ENCODE measurements at regions not wholly inside any gene's neighbourhood (a gene's known extent, or its start where the extent isn't known, plus 50 kb on each side); places are given as distances from the start of the nearest gene placed in this dataset.
"Not testable (repeated sequence)": the region's sequence is repeated elsewhere in the genome, so short reads cannot be mapped to it uniquely, and the experiment has no call there.

DNA sequence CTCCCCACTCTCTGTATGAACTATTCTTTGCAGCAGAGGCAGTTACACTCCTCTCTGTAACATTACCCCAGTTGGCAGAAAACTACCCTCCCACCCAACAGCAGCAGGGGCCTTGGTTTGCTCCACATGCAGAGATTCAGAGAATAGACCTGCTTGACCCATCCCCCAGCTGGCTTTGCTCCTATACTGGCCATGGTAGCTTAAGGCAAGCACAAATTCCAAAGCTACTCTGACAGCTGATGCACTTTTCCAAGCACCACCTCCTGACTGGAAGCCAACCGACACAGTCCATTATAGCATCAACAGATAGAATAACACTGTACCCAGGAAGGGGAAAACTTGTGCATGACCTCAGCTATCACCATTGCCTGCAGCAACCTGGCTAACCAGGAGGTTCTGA, 846.5 kb upstream of the NCAM2 start:
- Histone ChIP-seq H3K4me3 (ENCODE audit: low read length) (no peak overlapping the region), H3K27me3 (ENCODE audit: control insufficient read depth, insufficient read depth, low read length) (no peaks in the 10 kb centered on the region), H3K4me1 (ENCODE audit: control insufficient read depth, insufficient read depth, low read length) (no peaks in the 10 kb centered on the region), H3K27ac (ENCODE audit: low read length) (no peak overlapping the region), H3K36me3 (ENCODE audit: control insufficient read depth, insufficient read depth, low read length) (no peaks in the 10 kb centered on the region), H3K9me3 (ENCODE audit: control insufficient read depth, low read depth, low read length) (peaks cover 5% of the 10 kb centered on the region)
- no peak for DNase-seq
- WGBS (ENCODE audit: insufficient coverage, low lambda C conversion rate): no CpG with 5 or more reads among the region's 1 CpG

GRCh38 chr21:20163167-20163566, 835.0 kb upstream of the NCAM2 start:
- no peaks in the 10 kb centered on the region for H3K9me3 ChIP-seq (ENCODE audit: control insufficient read depth, low read depth, low read length)
- no peaks in the 10 kb centered on the region for H3K36me3 ChIP-seq (ENCODE audit: control insufficient read depth, insufficient read depth, low read length)
- no peaks in the 10 kb centered on the region for H3K4me1 ChIP-seq (ENCODE audit: control insufficient read depth, insufficient read depth, low read length)
- no peak overlapping the region for H3K27ac ChIP-seq (ENCODE audit: low read length)
- H3K4me3 ChIP-seq (ENCODE audit: low read length): no peak overlapping the region
- H3K27me3 ChIP-seq (ENCODE audit: control insufficient read depth, insufficient read depth, low read length): no peaks in the 10 kb centered on the region
- 53% methylated on average over 4 of the region's 4 CpGs for WGBS (ENCODE audit: insufficient coverage, low lambda C conversion rate)
- DNase-seq: no peak

GRCh38 chr21:20167059-20167458, 831.1 kb upstream of the NCAM2 start:
- H3K27me3 ChIP-seq (ENCODE audit: control insufficient read depth, insufficient read depth, low read length): no peaks in the 10 kb centered on the region

DNA sequence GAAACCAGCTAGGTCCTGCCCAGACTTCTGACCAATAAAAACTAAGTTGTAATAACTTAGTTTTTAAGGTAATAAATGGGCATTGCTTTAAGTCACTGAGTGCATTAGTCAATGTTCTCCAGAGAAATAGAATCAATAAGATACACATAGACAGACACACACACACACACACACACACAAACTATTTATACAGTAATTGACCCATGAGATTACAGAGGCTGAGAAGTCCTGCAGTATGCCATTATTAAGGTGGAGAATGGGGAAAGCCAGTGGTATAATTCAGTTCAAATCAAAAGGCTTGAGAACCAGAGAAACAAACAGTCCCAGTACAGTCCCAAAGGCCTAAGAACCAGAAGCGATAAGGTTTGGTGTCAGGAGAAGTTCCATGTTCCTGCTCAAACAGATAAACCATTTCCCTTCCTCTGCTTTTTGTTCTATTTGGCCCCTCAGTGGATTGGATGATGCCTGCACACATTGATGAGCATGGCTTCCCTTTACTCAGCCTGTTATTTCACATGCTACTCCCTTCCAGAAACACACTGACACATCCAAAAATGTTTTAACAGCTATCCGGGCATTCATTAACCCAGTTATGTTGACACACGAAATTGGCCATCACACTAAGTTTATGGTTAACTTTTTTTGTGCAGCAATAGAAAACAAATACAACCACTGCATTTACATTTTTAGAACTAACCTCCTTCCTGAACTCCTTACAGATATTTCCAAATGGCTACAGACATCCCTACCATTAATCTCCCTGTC, 828.2 kb upstream of the NCAM2 start:
- H3K27ac ChIP-seq (ENCODE audit: low read length): no peak overlapping the region
- H3K9me3 ChIP-seq (ENCODE audit: control insufficient read depth, low read depth, low read length): no peaks in the 10 kb centered on the region
- H3K36me3 ChIP-seq (ENCODE audit: control insufficient read depth, insufficient read depth, low read length): no peaks in the 10 kb centered on the region
- no peak for DNase-seq
- no peaks in the 10 kb centered on the region for H3K27me3 ChIP-seq (ENCODE audit: control insufficient read depth, insufficient read depth, low read length)
- 50% methylated on average over 1 of the region's 3 CpGs for WGBS (ENCODE audit: insufficient coverage, low lambda C conversion rate)
- no peaks in the 10 kb centered on the region for H3K4me1 ChIP-seq (ENCODE audit: control insufficient read depth, insufficient read depth, low read length)
- no peak overlapping the region for H3K4me3 ChIP-seq (ENCODE audit: low read length)

More at GRCh38 chr21:20167059-20167458, 831.1 kb upstream of the NCAM2 start:
- DNase-seq: no peak
- no peaks in the 10 kb centered on the region for H3K36me3 ChIP-seq (ENCODE audit: control insufficient read depth, insufficient read depth, low read length)
- H3K27ac ChIP-seq (ENCODE audit: low read length): no peak overlapping the region
- H3K9me3 ChIP-seq (ENCODE audit: control insufficient read depth, low read depth, low read length): no peaks in the 10 kb centered on the region
- H3K4me3 ChIP-seq (ENCODE audit: low read length): no peak overlapping the region
- H3K4me1 ChIP-seq (ENCODE audit: control insufficient read depth, insufficient read depth, low read length): no peaks in the 10 kb centered on the region
- WGBS (ENCODE audit: insufficient coverage, low lambda C conversion rate): no CpG with 5 or more reads among the region's 1 CpG

DNA sequence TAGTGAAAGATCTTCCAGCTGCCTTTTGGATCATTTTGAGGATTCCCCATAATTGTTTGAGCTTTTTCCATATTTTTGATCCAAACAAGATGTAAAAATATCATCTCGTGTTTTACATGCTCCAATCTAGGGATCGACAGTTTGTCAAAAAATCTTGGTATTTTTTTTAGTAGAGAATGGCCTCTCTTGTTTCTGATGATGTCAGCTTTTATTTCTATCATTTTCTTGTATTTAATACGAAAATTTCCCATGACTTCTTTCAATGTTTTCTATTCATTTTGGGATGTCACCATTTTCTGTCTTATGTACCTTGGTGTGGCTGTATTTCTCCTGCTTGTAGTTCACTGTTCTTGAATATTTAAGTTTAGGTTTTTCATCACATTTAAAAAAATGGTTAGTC, 812.0 kb upstream of the NCAM2 start:
- 88% methylated on average over 2 of the region's 3 CpGs for WGBS (ENCODE audit: insufficient coverage, low lambda C conversion rate)
- no peaks in the 10 kb centered on the region for H3K27me3 ChIP-seq (ENCODE audit: control insufficient read depth, insufficient read depth, low read length)

GRCh38 chr21:20187028-20187427, 811.2 kb upstream of the NCAM2 start:
- Histone ChIP-seq H3K36me3 (ENCODE audit: control insufficient read depth, insufficient read depth, low read length) (no peaks in the 10 kb centered on the region), H3K27me3 (ENCODE audit: control insufficient read depth, insufficient read depth, low read length) (no peaks in the 10 kb centered on the region), H3K27ac (ENCODE audit: low read length) (no peak overlapping the region), H3K4me1 (ENCODE audit: control insufficient read depth, insufficient read depth, low read length) (no peaks in the 10 kb centered on the region), H3K4me3 (ENCODE audit: low read length) (no peak overlapping the region), H3K9me3 (ENCODE audit: control insufficient read depth, low read depth, low read length) (no peaks in the 10 kb centered on the region)
- no peak for DNase-seq
- WGBS (ENCODE audit: insufficient coverage, low lambda C conversion rate): 75% methylated on average over 1 of the region's 2 CpGs

More for the DNA sequence above, 812.0 kb upstream of the NCAM2 start:
- no peak for DNase-seq
- H3K27ac ChIP-seq (ENCODE audit: low read length): no peak overlapping the region
- H3K9me3 ChIP-seq (ENCODE audit: control insufficient read depth, low read depth, low read length): no peaks in the 10 kb centered on the region
- no peaks in the 10 kb centered on the region for H3K4me1 ChIP-seq (ENCODE audit: control insufficient read depth, insufficient read depth, low read length)
- H3K36me3 ChIP-seq (ENCODE audit: control insufficient read depth, insufficient read depth, low read length): no peaks in the 10 kb centered on the region
- no peak overlapping the region for H3K4me3 ChIP-seq (ENCODE audit: low read length)

DNA sequence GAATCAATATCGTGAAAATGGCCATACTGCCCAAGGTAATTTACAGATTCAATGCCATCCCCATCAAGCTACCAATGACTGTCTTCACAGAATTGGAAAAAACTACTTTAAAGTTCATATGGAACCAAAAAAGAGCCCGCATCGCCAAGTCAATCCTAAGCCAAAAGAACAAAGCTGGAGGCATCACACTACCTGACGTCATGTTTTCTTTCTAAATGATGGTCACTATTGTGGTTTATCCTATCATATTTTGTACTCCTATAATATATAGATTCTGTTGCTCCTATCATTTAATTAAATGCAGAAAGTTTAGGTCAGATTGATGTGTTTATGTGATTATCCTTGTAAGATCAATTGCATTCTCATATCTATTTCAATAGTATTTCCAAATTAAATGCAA, 796.9 kb upstream of the NCAM2 start:
- not testable (repeated sequence) for H3K9me3 ChIP-seq (ENCODE audit: control insufficient read depth, low read depth, low read length); H3K4me1 ChIP-seq (ENCODE audit: control insufficient read depth, insufficient read depth, low read length); H3K27ac ChIP-seq (ENCODE audit: low read length); H3K27me3 ChIP-seq (ENCODE audit: control insufficient read depth, insufficient read depth, low read length); H3K36me3 ChIP-seq (ENCODE audit: control insufficient read depth, insufficient read depth, low read length); DNase-seq; H3K4me3 ChIP-seq (ENCODE audit: low read length)
- WGBS (ENCODE audit: insufficient coverage, low lambda C conversion rate): no CpG with 5 or more reads among the region's 4 CpGs

GRCh38 chr21:20207335-20207734, 790.9 kb upstream of the NCAM2 start:
- no peak for DNase-seq
- Histone ChIP-seq H3K9me3 (ENCODE audit: control insufficient read depth, low read depth, low read length) (no peaks in the 10 kb centered on the region), H3K4me3 (ENCODE audit: low read length) (no peak overlapping the region), H3K36me3 (ENCODE audit: control insufficient read depth, insufficient read depth, low read length) (no peaks in the 10 kb centered on the region), H3K4me1 (ENCODE audit: control insufficient read depth, insufficient read depth, low read length) (no peaks in the 10 kb centered on the region), H3K27me3 (ENCODE audit: control insufficient read depth, insufficient read depth, low read length) (no peaks in the 10 kb centered on the region), H3K27ac (ENCODE audit: low read length) (no peak overlapping the region)
- WGBS (ENCODE audit: insufficient coverage, low lambda C conversion rate): 10% methylated on average over 2 of the region's 3 CpGs

GRCh38 chr21:20215959-20216358, 782.2 kb upstream of the NCAM2 start:
- Histone ChIP-seq H3K27ac (ENCODE audit: low read length) (no peak overlapping the region), H3K27me3 (ENCODE audit: control insufficient read depth, insufficient read depth, low read length) (no peaks in the 10 kb centered on the region), H3K9me3 (ENCODE audit: control insufficient read depth, low read depth, low read length) (no peaks in the 10 kb centered on the region), H3K4me1 (ENCODE audit: control insufficient read depth, insufficient read depth, low read length) (no peaks in the 10 kb centered on the region), H3K4me3 (ENCODE audit: low read length) (no peak overlapping the region), H3K36me3 (ENCODE audit: control insufficient read depth, insufficient read depth, low read length) (no peaks in the 10 kb centered on the region)
- no peak for DNase-seq
- WGBS (ENCODE audit: insufficient coverage, low lambda C conversion rate): 100% methylated on average over 1 of the region's 6 CpGs

GRCh38 chr21:20220586-20220985, 777.6 kb upstream of the NCAM2 start:
- H3K27ac ChIP-seq (ENCODE audit: low read length): no peak overlapping the region
- no peaks in the 10 kb centered on the region for H3K4me1 ChIP-seq (ENCODE audit: control insufficient read depth, insufficient read depth, low read length)

DNA sequence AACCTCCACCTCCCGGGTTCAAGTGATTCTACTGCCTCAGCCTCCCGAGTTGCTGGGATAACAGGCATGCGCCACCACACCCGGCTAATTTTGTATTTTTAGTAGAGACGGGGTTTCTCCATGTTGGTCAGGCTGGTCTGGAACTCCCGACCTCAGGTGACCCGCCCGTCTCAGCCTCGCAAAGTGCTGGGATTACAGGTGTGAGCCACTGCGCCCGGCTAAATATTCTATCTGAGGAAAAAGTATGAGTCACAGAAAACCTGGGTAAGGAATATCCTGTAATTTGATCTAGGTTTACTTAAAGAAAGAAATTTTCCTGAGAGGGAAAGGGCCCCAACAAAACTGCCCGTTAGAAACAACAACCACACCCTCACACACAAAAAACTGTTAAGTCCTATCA, 776.2 kb upstream of the NCAM2 start:
- DNase-seq; H3K9me3 ChIP-seq (ENCODE audit: control insufficient read depth, low read depth, low read length); H3K27me3 ChIP-seq (ENCODE audit: control insufficient read depth, insufficient read depth, low read length); H3K27ac ChIP-seq (ENCODE audit: low read length); H3K36me3 ChIP-seq (ENCODE audit: control insufficient read depth, insufficient read depth, low read length); H3K4me1 ChIP-seq (ENCODE audit: control insufficient read depth, insufficient read depth, low read length); H3K4me3 ChIP-seq (ENCODE audit: low read length): not testable (repeated sequence)
- no CpG with 5 or more reads among the region's 12 CpGs for WGBS (ENCODE audit: insufficient coverage, low lambda C conversion rate)

More at GRCh38 chr21:20220586-20220985, 777.6 kb upstream of the NCAM2 start:
- no peaks in the 10 kb centered on the region for H3K9me3 ChIP-seq (ENCODE audit: control insufficient read depth, low read depth, low read length)
- no peak overlapping the region for H3K4me3 ChIP-seq (ENCODE audit: low read length)
- no peaks in the 10 kb centered on the region for H3K27me3 ChIP-seq (ENCODE audit: control insufficient read depth, insufficient read depth, low read length)
- no peak for DNase-seq
- H3K36me3 ChIP-seq (ENCODE audit: control insufficient read depth, insufficient read depth, low read length): no peaks in the 10 kb centered on the region
